GM21529 (cell line): ENCODE measurements at regions not wholly inside any gene's neighbourhood (a gene's known extent, or its start where the extent isn't known, plus 50 kb on each side); places are given as distances from the start of the nearest gene placed in this dataset.

ENCODE experiments used
- ATAC-seq: cut with Tn5 transposase; IDR thresholded peaks from one replicate; pipeline ENCODE4 v1.9.1; 2021; ENCODE audit not compliant: unreplicated experiment

DNA sequence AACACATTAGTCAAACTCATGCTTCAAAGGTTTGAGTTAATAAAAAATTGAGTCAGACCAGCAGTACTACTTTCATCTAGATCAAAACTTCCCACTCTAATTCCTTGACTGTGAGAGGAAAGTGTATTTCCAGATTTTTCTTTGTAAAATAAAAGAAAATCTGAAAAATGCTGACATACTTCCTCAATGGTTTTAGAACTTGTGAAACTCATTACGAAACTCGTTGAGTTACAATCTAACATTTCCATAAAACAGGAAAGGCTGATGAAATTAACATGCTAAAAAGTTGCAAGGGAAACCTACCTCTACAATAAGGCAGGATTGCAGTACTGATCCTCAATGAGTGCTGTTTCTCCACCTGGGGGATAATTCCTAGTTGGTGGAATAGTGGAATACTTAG, 217.8 kb upstream of the HCCS start:
- ATAC-seq: no peak

DNA sequence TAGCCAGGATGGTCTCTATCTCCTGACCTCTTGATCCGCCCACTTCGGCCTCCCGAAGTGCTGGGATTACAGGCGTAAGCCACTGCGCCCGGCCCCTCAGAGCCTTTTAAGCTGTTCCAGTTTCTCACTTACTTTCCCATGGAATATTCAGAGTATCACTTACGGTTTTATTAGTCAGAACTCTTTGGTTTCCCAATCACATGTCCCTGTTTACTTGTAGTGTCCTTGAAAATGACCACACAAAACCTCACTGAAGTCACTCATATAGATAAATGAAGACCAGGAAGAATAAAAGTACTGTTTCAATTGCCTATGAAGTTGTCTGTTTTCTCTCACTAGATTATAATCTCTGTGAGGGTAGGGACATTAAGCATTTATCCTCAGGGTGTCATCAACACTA, 217.2 kb upstream of the HCCS start:
- ATAC-seq: no peak

DNA sequence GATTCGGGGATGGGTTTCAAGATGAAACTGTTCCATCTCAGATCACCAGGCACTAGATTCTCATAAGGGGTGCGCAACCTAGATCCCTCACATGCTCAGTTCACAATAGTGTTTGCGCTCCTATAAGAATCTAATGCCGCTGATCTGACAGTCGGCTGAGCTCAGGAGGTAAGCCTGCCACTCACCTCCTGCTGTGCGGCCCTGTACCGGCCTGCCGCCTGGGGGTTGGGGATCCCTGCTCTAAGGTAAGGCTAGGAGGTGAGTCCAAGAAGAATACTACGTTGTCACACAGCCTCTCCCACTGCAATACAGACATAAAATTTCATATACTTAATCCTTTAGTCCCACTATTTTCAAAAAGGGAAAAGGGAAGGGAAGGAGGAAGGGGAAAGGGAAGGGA, 213.4 kb upstream of the HCCS start:
- ATAC-seq: no peak

DNA sequence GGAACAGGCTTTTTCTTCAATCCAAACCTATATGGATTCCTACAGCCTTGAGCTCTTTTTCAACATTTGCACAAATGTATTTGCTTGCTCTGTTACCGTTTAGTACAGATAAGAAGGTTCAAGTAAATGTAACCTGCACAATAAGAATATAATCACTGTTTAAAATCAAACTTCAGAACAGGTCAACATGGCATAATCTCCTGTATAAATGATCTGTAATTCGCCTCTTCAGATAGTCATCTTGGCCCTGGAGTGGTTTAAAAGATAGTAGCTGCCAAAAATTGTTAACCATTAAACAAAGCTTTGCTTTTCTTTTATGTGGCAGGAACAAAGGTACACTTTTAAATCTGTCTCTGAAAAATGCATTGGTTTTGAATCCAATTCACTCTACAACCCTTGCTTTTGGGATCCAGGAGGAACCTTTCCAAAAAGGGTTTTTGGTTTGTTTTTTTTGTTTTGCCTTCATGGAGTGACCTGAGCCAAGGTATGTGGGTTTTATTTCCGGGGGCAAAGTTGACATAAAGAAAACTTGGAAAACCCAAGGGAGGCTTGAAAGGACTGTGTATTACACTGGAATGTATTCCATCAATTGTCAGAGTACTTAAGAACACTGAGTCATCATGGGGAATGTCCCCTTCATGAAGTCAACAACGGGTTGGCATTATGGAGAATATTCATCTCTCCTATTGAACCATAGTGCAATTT, 210.4 kb upstream of the HCCS start:
- no peak for ATAC-seq

DNA sequence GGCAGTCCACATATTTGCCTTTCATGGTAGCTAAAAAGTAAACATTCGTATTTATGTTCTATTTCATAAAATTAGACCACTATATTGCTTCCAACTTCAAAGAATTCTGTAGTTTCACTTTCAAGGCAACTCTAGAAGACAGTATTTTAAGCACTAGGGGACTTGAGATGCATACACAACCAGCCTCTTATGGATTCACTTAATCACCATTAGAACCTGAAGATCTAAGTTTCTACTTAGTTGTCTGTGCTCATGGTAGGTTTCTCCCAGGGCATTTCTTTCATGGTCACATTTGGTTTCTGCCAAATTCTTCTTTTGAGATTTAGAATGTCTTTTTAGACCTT, 209.9 kb upstream of the HCCS start:
- ATAC-seq: no peak

DNA sequence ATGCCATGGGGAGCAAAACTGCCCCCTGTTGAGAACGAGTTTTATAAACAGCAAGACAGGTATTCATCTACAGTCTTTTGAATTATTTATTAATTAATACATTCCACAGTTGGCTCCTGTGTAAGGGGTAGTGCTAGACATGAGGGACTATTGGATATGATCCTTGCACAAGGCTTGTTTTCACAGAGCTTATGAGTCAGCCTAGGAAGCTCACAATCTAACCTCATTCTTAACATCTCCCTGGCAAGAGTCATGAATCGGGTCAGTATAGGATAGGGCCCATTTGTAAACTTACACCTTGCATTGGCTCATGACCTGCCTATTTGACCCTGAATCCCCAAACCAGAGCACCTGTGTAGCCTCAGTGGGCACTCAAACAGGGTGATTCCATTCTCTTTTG, 209.1 kb upstream of the HCCS start:
- no peak for ATAC-seq

DNA sequence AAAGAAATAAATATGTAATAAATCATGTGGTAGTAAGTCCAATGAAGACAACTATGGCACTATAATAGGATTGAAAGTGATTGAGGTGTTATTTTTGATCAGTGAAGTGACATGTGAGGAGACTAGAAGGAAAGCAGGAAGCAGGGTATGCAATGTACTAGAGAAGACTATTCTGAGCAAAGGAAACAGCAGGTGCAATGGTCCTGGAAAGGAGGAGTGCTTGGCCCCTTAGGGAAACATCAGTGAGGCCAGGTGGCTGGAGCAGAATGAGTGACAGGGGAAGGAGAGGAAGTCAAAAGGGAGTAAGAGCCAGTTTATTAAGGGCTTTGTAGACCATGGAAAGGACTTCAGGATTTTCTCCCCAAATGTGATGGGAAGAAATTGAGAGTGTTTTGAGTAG, 207.6 kb upstream of the HCCS start:
- ATAC-seq: no peak

DNA sequence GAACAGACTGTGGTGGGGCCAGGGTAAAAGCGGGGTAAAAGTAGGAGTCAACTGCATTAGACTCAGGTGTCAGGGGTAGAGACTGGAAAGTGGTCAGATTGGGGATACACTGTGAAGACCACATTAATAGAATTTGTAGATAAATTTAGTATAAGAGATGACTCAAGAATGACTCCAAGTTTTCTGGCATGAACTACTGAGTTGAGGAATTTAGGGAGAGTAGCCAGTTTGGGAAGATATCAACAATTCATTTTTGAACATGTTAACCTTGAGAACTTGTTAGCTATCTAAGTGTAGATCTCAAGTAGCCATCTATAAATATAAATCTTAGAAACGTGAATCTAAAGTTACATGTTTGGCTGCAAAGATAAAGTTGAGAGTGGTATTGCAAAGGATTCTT, 206.9 kb upstream of the HCCS start:
- no peak for ATAC-seq

DNA sequence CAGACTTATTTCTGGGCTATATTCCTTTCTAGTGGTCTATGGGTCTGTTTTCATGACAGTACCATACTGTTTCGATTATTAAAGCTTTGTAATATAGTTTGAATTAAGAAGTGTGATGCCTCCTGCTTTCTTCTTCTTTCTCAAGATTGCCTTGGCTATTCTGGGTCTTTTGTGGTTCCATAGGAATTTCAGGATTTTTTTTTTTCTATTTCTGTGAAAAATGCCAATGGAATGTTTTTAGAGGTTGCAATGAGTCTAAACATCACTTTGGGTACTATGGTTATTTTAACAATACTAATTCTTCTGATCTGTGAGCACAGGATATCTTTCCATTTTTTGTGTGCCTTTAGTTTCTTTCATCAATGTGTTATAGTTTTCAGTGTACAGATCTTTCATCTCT, 204.3 kb upstream of the HCCS start:
- ATAC-seq: no peak

DNA sequence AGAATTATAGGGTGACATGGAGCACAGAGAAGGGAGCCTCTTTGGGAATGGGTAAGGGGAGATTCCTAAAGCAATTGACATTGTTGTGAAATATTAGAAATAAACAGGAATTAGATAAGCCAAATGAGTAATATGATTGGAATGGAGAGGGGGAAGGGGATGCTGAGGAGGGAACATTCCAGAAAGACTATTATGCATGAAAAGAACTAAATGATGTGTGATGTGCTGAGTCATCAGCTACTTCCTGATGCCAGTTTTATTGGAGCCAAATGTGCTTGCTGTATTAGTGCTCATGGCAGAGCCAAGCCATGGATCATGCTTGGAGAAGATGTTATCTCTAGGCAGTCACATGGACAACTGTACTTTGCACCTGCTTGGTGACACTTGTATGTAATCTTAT, 189.0 kb upstream of the HCCS start:
- no peak for ATAC-seq

DNA sequence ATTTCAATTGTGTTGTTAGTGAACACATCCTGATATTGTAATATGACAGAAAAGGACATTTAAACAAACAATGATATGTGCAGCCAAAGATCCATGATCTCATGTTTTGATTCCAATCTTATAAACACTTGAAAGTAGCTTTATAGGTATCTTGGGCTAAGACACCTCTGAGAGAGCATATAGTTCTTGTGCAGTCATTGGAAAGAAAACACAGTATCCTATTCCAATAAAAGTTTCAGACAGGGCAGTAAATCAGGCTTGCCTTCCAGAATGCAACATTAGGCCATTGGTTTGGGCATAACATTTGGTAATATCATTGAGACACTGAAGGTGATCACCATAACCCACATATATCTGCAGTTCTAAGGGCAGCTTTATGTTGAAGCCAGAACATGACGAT, 188.3 kb upstream of the HCCS start:
- no peak for ATAC-seq

DNA sequence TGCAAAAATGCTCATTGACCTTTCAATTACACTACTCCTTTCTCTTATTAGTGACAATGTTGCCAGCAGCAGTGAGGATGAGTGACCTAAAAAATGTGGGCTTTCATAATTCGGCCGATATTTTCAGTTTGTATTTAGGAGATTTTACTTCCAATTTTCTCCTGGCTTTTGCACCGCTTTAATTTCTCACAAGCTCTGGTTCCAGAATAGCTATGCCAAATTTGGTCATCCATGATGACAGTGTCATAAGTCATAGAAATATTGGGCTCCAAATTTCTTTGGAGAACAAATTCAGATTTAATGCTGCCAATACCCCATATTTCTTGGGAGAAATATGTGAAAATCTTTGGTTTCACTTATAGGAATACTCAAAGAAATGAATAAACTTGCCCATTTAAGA, 187.7 kb upstream of the HCCS start:
- ATAC-seq: no peak

DNA sequence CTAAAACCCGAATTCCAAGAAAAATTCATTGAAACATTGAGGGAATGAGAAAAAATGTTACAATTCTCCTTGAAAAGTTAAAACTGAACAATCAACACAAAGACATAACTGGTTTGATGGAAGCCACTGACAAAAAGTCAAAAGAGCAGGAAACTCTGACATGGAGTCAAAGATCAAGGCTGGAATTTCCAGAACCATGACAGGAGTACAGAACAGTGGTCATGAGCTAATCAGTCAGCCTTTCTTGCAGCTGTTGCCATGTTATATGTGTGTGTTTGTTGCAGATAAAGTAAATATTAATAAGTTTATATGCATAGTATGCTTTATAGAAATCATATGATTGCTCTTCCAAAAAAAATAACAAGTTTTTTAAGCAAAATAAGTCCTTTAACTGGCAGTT, 184.7 kb upstream of the HCCS start:
- no peak for ATAC-seq

DNA sequence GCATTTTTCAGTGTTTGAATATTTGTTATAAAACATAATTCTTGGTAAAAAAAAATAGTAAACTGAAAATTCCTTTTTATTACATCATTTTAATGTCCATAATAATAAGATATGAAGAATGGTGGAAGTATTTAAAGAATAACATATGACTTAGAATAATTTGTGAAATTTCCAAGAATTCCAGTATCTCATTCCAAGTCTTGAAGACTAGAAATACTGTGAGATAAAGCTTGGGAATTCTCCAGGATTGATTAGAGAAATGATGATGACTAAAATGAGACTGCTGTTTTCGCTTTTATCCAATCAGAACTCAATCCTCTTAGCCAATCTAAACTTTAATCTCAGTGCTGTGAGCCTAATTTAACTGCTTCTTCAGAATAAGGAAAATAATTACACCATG, 184.2 kb upstream of the HCCS start:
- ATAC-seq: no peak

DNA sequence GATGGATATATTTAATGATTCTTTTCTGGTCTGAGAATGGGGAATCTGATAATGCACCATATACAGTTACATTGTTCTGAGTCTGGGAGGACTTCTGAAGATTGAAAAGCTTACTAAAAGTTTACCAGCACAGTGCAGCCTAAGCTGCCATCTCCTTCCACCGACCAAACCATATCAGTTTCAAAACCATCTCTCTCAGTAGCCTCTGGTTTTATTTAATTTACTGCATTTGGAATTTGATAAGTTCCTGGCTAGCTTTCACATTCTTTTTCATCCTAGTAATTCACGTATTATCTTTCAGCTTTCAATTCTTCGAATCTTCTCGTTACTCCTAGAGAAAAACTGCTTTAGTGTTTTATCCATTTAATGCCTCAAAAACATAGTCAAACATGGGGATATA, 181.4 kb upstream of the HCCS start:
- ATAC-seq: no peak

DNA sequence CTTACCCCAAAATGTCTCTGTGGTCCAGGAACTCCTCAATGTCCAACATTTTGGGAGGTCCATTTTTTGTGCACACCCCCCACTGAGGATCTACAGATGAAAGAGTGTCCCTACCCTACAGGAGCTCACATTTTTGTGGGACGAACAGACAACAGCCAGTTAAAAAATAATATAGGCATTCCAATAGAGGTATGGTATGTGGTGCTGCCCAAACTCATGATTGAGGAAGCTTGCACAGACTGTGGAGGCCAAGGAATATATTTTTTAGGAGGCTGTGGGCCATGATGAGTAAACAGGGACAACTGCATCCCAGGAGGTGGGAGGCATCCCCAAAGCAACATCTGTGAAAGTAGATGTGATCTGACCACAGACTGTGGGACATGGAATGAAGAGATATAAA, 181.0 kb upstream of the HCCS start:
- ATAC-seq: no peak

DNA sequence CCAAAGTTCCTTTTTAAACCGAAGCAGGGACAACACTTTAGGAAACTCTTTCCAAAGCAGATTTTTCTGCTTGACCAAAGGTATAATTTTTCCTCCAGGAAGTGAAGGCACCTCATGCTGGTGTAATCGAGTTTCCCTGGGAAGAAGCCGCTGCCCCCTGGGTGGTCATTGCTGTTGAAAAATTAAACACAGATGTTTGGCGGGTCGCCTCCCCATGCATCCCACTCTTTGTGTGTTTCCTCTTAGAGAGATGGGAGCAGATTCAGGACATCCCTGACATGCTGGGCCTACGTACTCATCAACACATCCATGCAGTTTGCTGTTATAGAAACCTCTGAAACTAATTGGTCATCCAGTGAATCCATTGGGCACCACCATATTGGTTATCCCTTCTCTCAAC, 179.2 kb upstream of the HCCS start:
- ATAC-seq: no peak

DNA sequence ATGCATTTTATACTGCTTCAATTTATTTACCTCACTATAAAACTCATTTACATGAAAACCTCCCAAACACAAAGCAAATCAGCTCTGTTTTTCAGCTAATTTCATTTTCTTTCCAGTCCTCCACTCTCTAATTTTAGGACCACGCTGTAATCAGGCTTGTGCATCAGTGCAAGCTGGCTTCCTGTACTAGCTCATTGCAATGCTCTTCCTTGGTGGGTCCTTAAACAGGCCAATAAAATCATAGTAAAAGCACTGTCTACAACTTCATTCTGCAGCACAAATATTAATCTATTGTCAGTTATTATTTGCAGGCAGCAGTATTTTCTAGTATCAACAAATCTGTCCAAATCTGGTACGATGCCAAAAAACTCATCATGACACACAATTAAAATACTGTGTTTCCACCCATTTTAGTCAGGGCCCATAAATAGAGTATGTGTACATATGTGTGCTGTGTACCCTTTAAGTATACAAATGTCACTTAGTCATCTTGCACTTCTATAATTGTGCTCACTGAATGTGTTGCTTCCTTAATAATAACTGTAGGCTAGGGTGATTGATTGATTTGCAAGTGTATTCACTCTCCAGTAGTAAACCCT, 178.2 kb upstream of the HCCS start:
- no peak for ATAC-seq

DNA sequence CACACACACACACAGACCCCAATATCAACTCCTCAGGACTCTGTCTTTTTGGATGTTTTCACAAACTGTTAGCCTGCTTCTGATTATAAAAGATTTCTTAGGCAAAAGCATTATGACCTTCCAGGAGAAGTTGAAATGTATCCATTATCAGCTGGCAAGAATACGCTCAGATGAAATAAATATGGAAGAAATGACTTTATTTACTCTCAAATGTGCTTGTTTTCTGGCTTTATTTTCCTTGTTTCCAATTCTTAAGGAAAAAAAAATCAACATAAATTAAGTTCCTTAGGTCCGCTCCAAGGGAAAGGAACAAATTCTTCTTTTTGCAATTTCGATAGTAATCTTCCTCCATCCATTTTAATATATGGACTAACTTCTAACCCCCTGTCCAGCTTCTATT, 175.6 kb upstream of the HCCS start:
- no peak for ATAC-seq

DNA sequence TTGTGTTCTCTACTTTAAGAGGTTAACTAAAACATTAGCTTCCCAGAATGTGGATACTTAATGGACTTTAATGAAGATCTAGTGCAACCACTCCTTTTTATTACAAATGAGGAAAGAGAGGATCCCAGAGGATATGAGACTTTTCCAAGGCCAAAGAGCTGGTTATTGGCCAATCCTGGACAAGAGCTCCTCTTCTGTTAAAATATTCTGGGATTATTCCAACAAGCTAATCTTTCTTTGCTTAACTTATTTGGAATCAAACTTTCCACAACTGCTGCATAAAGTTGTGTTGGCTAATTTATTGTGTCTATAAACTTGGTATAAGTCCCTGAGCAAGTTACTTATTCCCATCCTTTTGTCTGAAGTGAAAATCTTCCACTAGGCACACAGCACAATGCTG, 174.2 kb upstream of the HCCS start:
- no peak for ATAC-seq

DNA sequence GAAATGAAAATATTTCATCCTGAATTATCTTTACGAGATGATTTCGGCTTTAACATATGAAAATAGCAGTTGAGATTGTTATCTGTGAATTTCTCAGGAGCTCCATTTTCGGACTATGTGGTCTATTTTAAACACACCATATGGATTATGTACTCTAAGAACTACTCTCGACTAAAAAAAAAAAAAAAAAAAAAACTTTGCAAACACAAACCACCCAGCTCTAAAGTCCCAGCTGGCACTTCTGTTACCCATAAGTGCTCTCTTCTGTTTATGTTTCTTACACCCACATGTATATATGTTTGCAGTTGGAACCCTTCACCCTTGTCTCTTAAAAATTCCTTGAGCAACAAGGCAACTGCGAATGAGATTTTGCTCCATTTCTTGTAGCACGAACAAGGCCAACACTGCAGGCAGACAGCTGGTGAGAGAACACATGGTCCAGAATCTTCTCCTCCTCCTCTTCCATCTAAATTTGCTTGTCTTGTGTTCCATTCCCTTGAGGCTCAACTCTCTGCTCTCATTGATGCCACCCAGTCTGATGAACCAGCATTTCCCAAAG, 172.7 kb upstream of the HCCS start:
- no peak for ATAC-seq

DNA sequence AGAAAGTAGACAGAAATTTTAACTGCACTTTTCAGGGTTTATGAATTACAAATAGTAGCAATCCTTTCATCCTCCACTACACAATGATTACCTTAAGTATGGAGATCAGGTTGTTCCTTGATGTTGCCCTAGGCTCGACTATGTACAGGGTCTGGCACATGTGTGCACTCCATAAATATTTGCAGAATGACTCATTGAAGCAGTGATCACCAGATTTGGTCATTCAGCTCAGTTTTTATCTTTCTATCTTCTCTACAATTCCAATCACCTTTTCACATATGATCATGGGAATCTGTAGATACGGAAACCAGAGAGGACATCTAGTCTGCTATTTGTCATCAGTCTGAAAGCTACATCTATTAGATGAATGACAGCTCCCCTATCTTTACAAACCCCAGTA, 171.7 kb upstream of the HCCS start:
- ATAC-seq: no peak
